ENCODE measurements at regions not wholly inside any gene's neighbourhood (a gene's known extent, or its start where the extent isn't known, plus 50 kb on each side); places are given as distances from the start of the nearest gene placed in this dataset.

- no peak for TF ChIP-seq CTCF (IDR thresholded peaks at IDR 0.05)
- no peak for TF ChIP-seq POLR2A (IDR thresholded peaks at IDR 0.05)
Measured at GRCh38 chr11:114988644-114989043, 310.3 kb downstream of the NXPE2 start.

Data from Peyer's patch (tissue), 4 donors.